LHCN-M2 (cell line): ENCODE measurements at regions not wholly inside any gene's neighbourhood (a gene's known extent, or its start where the extent isn't known, plus 50 kb on each side); places are given as distances from the start of the nearest gene placed in this dataset.

Experiments used
- DNase-seq: peaks from one replicate; pipeline ENCODE4 v3.0.0-alpha.2; 2012; ENCODE audit warnings: low read depth

GRCh38 chr10:130459851-130460490 lies 323.8 kb downstream of the GLRX3 start:
- no peak for DNase-seq

- DNase-seq, result no peak
These were observed 325.4 kb downstream of the GLRX3 start for GRCh38 chr10:130461631-130462030.

- DNase-seq, result no peak
These were observed 327.1 kb downstream of the GLRX3 start for GRCh38 chr10:130463104-130463875.

GRCh38 chr10:130463876-130464364 lies 327.7 kb downstream of the GLRX3 start:
- no peak for DNase-seq

GRCh38 chr10:130464426-130464825 lies 328.2 kb downstream of the GLRX3 start:
- no peak for DNase-seq

GRCh38 chr10:130466271-130466997 lies 330.2 kb downstream of the GLRX3 start:
- no peak for DNase-seq

- DNase-seq, result no peak
These were observed 334.1 kb downstream of the GLRX3 start for GRCh38 chr10:130470286-130470685.

GRCh38 chr10:130470973-130471372 lies 334.8 kb downstream of the GLRX3 start:
- DNase-seq, result no peak

GRCh38 chr10:130471486-130471885 lies 335.3 kb downstream of the GLRX3 start:
- DNase-seq, result no peak

- no peak for DNase-seq
These were observed 336.0 kb downstream of the GLRX3 start for GRCh38 chr10:130472236-130472635.

- no peak for DNase-seq
These were observed 338.4 kb downstream of the GLRX3 start for GRCh38 chr10:130474591-130474990.

GRCh38 chr10:130477360-130477759 lies 341.2 kb downstream of the GLRX3 start:
- no peak for DNase-seq

GRCh38 chr10:130479146-130479545 lies 343.0 kb downstream of the GLRX3 start:
- no peak for DNase-seq

- no peak for DNase-seq
These were observed 343.7 kb downstream of the GLRX3 start for GRCh38 chr10:130479926-130480325.

- no peak for DNase-seq
These were observed 344.3 kb downstream of the GLRX3 start for GRCh38 chr10:130480491-130480890.

- no peak for DNase-seq
These were observed 345.1 kb downstream of the GLRX3 start for GRCh38 chr10:130481076-130481930.

- no peak for DNase-seq
These were observed 345.7 kb downstream of the GLRX3 start for GRCh38 chr10:130481936-130482335.

- DNase-seq, result no peak
These were observed 347.7 kb downstream of the GLRX3 start for GRCh38 chr10:130483691-130484467.

- DNase-seq, result no peak
These were observed 348.4 kb downstream of the GLRX3 start for GRCh38 chr10:130484468-130485180.
